OCI-LY3 (cell line): ENCODE measurements at regions not wholly inside any gene's neighbourhood (a gene's known extent, or its start where the extent isn't known, plus 50 kb on each side); places are given as distances from the start of the nearest gene placed in this dataset.

Source experiments
- EZH2phosphoT487 ChIP-seq: fragments of 200-600 bp; shearing (Covaris generic); IDR thresholded peaks from 2 replicates; pipeline ENCODE4 v1.6.1; 2018; ENCODE audit warnings: antibody characterized with exemption, mixed run types, low read depth
- TF ChIP-seq, protein P1 (sequence below): fragments of 200-600, 300-600 bp; sonication (generic); IDR thresholded peaks from 2 replicates; pipeline ENCODE4 v1.5.1; 2014; ENCODE audit warnings: antibody characterized with exemption, low read length, low read depth

- TF ChIP-seq, protein P1, sequence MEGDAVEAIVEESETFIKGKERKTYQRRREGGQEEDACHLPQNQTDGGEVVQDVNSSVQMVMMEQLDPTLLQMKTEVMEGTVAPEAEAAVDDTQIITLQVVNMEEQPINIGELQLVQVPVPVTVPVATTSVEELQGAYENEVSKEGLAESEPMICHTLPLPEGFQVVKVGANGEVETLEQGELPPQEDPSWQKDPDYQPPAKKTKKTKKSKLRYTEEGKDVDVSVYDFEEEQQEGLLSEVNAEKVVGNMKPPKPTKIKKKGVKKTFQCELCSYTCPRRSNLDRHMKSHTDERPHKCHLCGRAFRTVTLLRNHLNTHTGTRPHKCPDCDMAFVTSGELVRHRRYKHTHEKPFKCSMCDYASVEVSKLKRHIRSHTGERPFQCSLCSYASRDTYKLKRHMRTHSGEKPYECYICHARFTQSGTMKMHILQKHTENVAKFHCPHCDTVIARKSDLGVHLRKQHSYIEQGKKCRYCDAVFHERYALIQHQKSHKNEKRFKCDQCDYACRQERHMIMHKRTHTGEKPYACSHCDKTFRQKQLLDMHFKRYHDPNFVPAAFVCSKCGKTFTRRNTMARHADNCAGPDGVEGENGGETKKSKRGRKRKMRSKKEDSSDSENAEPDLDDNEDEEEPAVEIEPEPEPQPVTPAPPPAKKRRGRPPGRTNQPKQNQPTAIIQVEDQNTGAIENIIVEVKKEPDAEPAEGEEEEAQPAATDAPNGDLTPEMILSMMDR: no peak
- TF ChIP-seq EZH2phosphoT487: no peak
These were observed 74.7 kb downstream of the BMP4 start for GRCh38 chr14:53881921-53882320.
